ENCODE measurements at regions not wholly inside any gene's neighbourhood (a gene's known extent, or its start where the extent isn't known, plus 50 kb on each side); places are given as distances from the start of the nearest gene placed in this dataset.

GRCh38 chr4:155107059-155107458, 101.4 kb upstream of the NPY2R start:
- no peak for DNase-seq

GRCh38 chr4:155114790-155115189, 93.6 kb upstream of the NPY2R start:
- no peak for DNase-seq

- no peak for DNase-seq
Measured at GRCh38 chr4:155119006-155119405, 89.4 kb upstream of the NPY2R start.

GRCh38 chr4:155120536-155120935, 87.9 kb upstream of the NPY2R start:
- no peak for DNase-seq

GRCh38 chr4:155122382-155122781, 86.1 kb upstream of the NPY2R start:
- DNase-seq, result no peak

GRCh38 chr4:155134136-155134535, 74.3 kb upstream of the NPY2R start:
- DNase-seq, result no peak

GRCh38 chr4:155140889-155141288, 67.5 kb upstream of the NPY2R start:
- no peak for DNase-seq

- no peak for DNase-seq
Measured at GRCh38 chr4:155143512-155143911, 64.9 kb upstream of the NPY2R start.

All from NCI-H1105 treated with DMSO at 0.1 percent for 48 hours (cell line).